GM12874 (cell line): ENCODE measurements at regions not wholly inside any gene's neighbourhood (a gene's known extent, or its start where the extent isn't known, plus 50 kb on each side); places are given as distances from the start of the nearest gene placed in this dataset.

ENCODE experiments used
- TF ChIP-seq, protein P1 (sequence below): IDR thresholded peaks from 2 replicates; pipeline ENCODE4 v1.5.1; 2011; ENCODE audit warnings: low read depth, mild to moderate bottlenecking, control low read depth, low read length, moderate library complexity; ENCODE audit not compliant: insufficient read depth

DNA sequence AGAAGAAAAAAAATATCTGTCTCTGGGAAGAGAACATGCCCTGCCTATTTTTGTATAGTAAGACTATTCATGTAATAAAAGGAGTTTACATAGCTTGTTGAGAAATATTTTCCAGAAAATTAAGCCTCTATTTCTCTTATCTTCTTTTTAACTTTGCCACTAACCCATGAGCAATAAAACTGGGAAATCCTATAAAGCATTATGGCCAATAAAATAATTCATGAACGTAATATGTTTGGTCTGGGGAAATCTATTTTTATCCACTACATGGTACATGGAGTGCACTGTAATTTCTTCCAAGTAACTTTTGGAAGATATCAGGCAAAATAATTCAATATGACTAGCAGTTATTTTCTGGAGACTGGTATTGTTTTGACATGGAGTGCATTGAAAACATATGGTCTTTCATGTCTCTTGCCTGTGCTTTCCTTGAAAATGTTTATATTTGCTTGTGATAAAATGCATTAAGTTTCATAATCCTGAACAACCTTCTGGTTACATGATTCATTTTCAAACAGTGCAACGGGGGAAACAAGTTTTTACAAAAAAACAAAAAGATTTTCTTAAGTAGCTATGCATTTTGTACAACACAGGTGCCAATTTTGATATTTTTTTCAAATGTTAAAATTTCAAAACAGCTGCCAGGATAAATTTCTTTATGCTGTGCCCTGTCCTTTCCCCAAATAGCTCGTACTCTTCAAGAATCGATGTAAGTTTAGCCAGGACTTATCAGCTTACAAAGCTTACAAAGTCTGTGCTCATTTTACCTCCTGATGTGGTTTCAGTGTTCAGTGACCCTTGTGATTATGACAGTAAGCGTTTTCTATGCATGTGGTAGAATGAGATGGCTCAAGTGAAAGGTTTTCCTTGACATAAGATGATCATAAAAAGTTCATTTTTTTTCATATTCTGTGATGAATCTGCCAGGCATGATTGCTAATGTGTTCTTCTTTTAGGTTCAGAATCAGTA is 194.5 kb downstream of the UBE2E3 start:
- TF ChIP-seq, protein P1, sequence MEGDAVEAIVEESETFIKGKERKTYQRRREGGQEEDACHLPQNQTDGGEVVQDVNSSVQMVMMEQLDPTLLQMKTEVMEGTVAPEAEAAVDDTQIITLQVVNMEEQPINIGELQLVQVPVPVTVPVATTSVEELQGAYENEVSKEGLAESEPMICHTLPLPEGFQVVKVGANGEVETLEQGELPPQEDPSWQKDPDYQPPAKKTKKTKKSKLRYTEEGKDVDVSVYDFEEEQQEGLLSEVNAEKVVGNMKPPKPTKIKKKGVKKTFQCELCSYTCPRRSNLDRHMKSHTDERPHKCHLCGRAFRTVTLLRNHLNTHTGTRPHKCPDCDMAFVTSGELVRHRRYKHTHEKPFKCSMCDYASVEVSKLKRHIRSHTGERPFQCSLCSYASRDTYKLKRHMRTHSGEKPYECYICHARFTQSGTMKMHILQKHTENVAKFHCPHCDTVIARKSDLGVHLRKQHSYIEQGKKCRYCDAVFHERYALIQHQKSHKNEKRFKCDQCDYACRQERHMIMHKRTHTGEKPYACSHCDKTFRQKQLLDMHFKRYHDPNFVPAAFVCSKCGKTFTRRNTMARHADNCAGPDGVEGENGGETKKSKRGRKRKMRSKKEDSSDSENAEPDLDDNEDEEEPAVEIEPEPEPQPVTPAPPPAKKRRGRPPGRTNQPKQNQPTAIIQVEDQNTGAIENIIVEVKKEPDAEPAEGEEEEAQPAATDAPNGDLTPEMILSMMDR, result no peak

DNA sequence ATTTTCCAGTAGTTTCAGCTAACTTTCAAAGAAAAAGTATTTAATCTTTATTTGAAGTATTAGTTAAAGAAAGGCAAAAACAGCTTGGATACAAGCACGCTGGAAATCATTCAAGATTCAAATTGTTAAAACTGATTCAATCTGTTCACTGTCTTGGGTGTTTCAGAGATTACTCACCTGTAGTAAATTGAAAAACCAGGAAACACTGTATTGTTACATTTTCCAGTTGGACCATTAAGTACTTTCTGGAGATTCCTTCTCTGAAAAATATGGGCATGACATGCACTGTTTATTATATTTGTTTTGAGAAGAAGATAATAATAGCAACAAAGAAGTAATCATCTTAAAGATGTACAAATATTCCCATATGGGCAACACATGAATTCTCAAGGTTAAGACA is 196.1 kb downstream of the UBE2E3 start:
- TF ChIP-seq, protein P1, result no peak

DNA sequence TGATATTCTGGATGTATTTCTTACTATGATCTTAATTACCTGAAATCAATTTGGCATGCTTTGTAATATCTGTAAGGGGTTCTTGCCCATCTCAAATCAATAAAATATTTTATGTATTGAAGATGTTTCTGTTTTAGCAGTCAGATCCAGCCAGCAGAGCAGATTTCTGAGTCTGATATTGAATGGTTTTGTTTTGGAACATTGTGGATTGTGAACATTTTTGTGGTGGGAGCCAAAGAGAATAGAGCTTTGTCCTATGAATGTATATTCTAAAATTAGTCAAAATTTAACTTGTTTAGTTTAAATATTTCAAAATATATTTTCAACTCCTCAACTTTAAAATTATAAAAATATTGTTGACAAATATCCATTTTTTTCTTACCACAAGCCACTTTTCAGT is 197.0 kb downstream of the UBE2E3 start:
- TF ChIP-seq, protein P1, result no peak

DNA sequence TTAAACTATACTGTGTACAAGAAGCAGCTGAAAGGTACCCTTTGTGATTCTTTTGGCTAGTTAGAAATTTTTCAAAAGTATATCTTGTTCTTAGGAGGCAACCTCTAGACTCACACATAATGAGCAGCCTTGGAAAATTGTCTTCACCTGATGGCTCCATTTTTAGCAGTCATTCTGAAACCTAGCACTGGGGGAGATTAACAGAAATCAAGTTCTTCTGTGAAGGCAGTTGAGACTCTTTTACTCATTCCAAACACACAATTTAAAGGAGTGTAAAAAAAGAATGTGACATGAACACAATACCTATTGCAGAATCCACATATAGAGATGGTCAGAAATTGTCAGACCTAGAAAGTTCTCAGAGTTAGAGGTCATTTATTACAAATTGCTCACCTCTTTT is 197.7 kb downstream of the UBE2E3 start:
- TF ChIP-seq, protein P1, result no peak

DNA sequence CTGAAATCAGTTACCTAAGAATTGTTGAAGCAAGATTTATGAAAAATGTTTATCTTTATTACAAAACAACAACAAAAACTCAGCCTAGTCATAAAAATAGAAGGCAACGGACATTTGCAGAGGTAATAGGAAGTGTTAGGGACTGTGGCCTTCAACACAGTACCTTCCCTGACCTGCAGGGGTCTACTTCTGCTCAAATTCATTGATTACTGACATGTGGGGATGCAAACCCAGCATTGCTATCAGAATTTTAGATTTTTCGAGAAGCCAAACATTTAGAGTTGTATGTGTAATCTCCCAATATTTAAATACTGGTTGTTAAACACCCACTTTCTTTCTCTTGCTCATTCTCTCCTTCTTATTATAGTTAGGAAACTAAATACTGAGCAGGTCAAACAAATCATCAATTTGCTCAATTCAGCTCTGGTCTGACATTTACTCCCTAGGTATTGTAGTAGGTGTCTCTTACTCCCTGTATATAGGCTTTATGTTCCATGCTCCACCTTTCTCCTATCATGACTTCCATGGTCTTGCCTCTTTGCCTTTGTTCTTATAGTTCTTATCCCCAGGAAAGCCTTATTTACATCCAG is 198.5 kb downstream of the UBE2E3 start:
- TF ChIP-seq, protein P1, result peak; percentile 64; the same call in 1 of the 2 replicates

DNA sequence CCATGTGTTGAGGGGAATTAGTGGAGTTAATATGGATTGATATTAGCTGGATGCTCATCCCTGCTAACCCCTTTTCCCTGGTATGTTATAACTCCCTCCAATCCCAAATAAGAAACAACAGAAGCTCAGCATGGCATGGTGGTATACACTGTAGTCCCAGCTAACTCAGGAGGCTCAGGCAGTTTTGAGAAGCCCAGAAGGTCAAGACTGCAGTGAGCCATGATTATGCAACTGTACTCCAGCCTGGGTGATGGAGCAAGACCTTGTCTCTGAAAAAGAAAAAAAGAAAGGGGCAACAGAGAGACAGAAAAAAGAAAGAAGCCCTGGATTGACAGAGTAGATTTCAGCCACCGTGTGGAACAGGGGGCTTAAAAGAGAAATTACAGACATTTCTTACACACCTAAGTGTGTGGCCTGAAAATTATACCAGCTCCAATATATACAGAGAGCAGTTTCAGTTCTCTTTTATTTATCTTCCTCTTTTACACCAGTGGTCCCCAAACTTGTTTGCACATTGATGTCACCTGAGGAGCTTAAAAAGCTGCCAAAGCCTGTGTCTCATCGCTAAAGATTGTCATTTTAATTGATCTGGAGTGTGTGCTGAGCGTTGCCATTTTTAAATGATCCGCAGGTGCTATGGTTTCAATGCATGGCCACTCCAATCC is 203.6 kb downstream of the UBE2E3 start:
- TF ChIP-seq, protein P1, result no peak

DNA sequence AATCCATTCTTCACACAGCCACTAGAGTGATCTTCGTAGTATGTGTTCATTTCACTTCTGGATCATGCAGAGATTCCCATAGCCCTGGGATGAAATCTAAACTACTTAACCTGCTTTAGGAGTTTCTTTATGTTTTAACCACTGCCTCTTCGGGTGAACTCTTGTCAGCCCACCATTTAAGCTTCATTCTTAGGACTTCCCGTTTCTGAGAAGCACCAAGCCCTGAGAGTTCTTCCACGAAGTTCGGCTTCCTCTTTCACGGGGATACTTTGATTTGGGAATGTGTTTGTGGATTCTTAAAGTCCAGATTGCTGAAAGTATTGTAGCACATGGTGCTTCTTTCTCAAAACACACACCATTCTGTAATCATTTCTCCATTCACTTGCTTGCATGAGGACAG is 205.0 kb downstream of the UBE2E3 start:
- TF ChIP-seq, protein P1, result no peak
